NCI-H2227 (cell line): ENCODE measurements at regions not wholly inside any gene's neighbourhood (a gene's known extent, or its start where the extent isn't known, plus 50 kb on each side); places are given as distances from the start of the nearest gene placed in this dataset.
A peak's percentile ranks its signal among the peaks of the same experiment; 100 is the strongest.
"Not testable (repeated sequence)": the region's sequence is repeated elsewhere in the genome, so short reads cannot be mapped to it uniquely, and the experiment has no call there.

ENCODE experiments used
- DNase-seq: peaks from one replicate; lab custom pipeline; 2025; ENCODE audit not compliant: unreplicated experiment; lab: John Stamatoyannopoulos, UW

GRCh38 chr10:100661520-100661919 is 83.9 kb upstream of the PAX2 start:
- DNase-seq = no peak

GRCh38 chr10:100662067-100662466 is 83.3 kb upstream of the PAX2 start:
- peak; percentile 71 for DNase-seq

- no peak for DNase-seq
Observed at GRCh38 chr10:100664316-100665149, 80.8 kb upstream of the PAX2 start.

- not testable (repeated sequence) for DNase-seq
Observed at GRCh38 chr10:100666634-100667033, 78.7 kb upstream of the PAX2 start.

- DNase-seq = no peak
Observed at GRCh38 chr10:100669616-100670015, 75.8 kb upstream of the PAX2 start.

GRCh38 chr10:100670368-100670767 is 75.0 kb upstream of the PAX2 start:
- no peak for DNase-seq

GRCh38 chr10:100670828-100671479 is 74.4 kb upstream of the PAX2 start:
- DNase-seq = peak; percentile 28

- DNase-seq = no peak
Observed at GRCh38 chr10:100672199-100672598, 73.2 kb upstream of the PAX2 start.

- no peak for DNase-seq
Observed at GRCh38 chr10:100677290-100677945, 68.0 kb upstream of the PAX2 start.

- no peak for DNase-seq
Observed at GRCh38 chr10:100679327-100679726, 66.1 kb upstream of the PAX2 start.

- no peak for DNase-seq
Observed at GRCh38 chr10:100683004-100683403, 62.4 kb upstream of the PAX2 start.

GRCh38 chr10:100683545-100684300 is 61.7 kb upstream of the PAX2 start:
- no peak for DNase-seq

- no peak for DNase-seq
Observed at GRCh38 chr10:100684688-100685235, 60.6 kb upstream of the PAX2 start.

GRCh38 chr10:100685331-100685730 is 60.1 kb upstream of the PAX2 start:
- DNase-seq = no peak

- peak; percentile 3 for DNase-seq
Observed at GRCh38 chr10:100687143-100688003, 58.0 kb upstream of the PAX2 start.

GRCh38 chr10:100688201-100688600 is 57.2 kb upstream of the PAX2 start:
- no peak for DNase-seq

GRCh38 chr10:100693821-100694220 is 51.6 kb upstream of the PAX2 start:
- DNase-seq = no peak
